VCaP (cell line): ENCODE measurements at regions not wholly inside any gene's neighbourhood (a gene's known extent, or its start where the extent isn't known, plus 50 kb on each side); places are given as distances from the start of the nearest gene placed in this dataset.
"Not testable (repeated sequence)": the region's sequence is repeated elsewhere in the genome, so short reads cannot be mapped to it uniquely, and the experiment has no call there.

Experiments used
- H3K27ac ChIP-seq: fragments of 450-650 bp; 2 replicates; pipeline ENCODE4 v1.5.1; 2017
- CTCF ChIP-seq: fragments of 450-650 bp; conservative IDR thresholded peaks from 2 replicates; pipeline ENCODE4 v1.5.1; 2017; ENCODE audit warnings: mild to moderate bottlenecking, moderate library complexity

- H3K27ac ChIP-seq, result no peak overlapping the region
- peak; percentile 86 for TF ChIP-seq CTCF
Observed at GRCh38 chr11:38791346-38791961, 2193.4 kb upstream of the RAG2 start.

- TF ChIP-seq CTCF, result no peak
- H3K27ac ChIP-seq, result no peak overlapping the region
Observed at GRCh38 chr11:38788561-38788960, 2190.5 kb upstream of the RAG2 start.

GRCh38 chr11:38784164-38784563 is 2186.1 kb upstream of the RAG2 start:
- no peak overlapping the region for H3K27ac ChIP-seq
- TF ChIP-seq CTCF, result no peak

- H3K27ac ChIP-seq, result no peak overlapping the region
- TF ChIP-seq CTCF, result no peak
Observed at GRCh38 chr11:38766796-38767195, 2168.8 kb upstream of the RAG2 start.

- TF ChIP-seq CTCF, result no peak
- no peak overlapping the region for H3K27ac ChIP-seq
Observed at GRCh38 chr11:38759394-38759793, 2161.4 kb upstream of the RAG2 start.

- no peak overlapping the region for H3K27ac ChIP-seq
- no peak for TF ChIP-seq CTCF
Observed at GRCh38 chr11:38756537-38756936, 2158.5 kb upstream of the RAG2 start.

- no peak for TF ChIP-seq CTCF
- no peak overlapping the region for H3K27ac ChIP-seq
Observed at GRCh38 chr11:38751421-38751820, 2153.4 kb upstream of the RAG2 start.

- H3K27ac ChIP-seq, result not testable (repeated sequence)
Observed at GRCh38 chr11:38746516-38746915, 2148.5 kb upstream of the RAG2 start.
